Activated gamma-delta T cell treated with Interleukin-2 at 50 U/mL for 16 hours (primary cell): ENCODE measurements at regions not wholly inside any gene's neighbourhood (a gene's known extent, or its start where the extent isn't known, plus 50 kb on each side); places are given as distances from the start of the nearest gene placed in this dataset.
"Not testable (repeated sequence)": the region's sequence is repeated elsewhere in the genome, so short reads cannot be mapped to it uniquely, and the experiment has no call there.

Experiments
- DNase-seq: peaks from one replicate; pipeline ENCODE4 v3.0.0-alpha.2; 2020

GRCh38 chr2:224174521-224174920, 135.4 kb upstream of the SERPINE2 start:
- DNase-seq, result no peak

GRCh38 chr2:224173933-224174332, 134.8 kb upstream of the SERPINE2 start:
- no peak for DNase-seq

- no peak for DNase-seq
These were observed 134.1 kb upstream of the SERPINE2 start for GRCh38 chr2:224173210-224173609.

GRCh38 chr2:224171226-224171625, 132.1 kb upstream of the SERPINE2 start:
- no peak for DNase-seq

- no peak for DNase-seq
These were observed 130.8 kb upstream of the SERPINE2 start for GRCh38 chr2:224169847-224170246.

- DNase-seq, result not testable (repeated sequence)
These were observed 128.7 kb upstream of the SERPINE2 start for GRCh38 chr2:224167781-224168180.

- no peak for DNase-seq
These were observed 127.6 kb upstream of the SERPINE2 start for GRCh38 chr2:224166654-224167053.

- no peak for DNase-seq
These were observed 126.8 kb upstream of the SERPINE2 start for GRCh38 chr2:224165901-224166319.

- no peak for DNase-seq
These were observed 124.7 kb upstream of the SERPINE2 start for GRCh38 chr2:224163566-224164307.

- DNase-seq, result no peak
These were observed 123.0 kb upstream of the SERPINE2 start for GRCh38 chr2:224162122-224162521.

GRCh38 chr2:224161712-224162111, 122.6 kb upstream of the SERPINE2 start:
- DNase-seq, result no peak

GRCh38 chr2:224160917-224161316, 121.8 kb upstream of the SERPINE2 start:
- DNase-seq, result no peak

- DNase-seq, result no peak
These were observed 120.4 kb upstream of the SERPINE2 start for GRCh38 chr2:224159345-224159928.

- DNase-seq, result no peak
These were observed 119.7 kb upstream of the SERPINE2 start for GRCh38 chr2:224158831-224159230.

GRCh38 chr2:224158061-224158460, 119.0 kb upstream of the SERPINE2 start:
- no peak for DNase-seq

- DNase-seq, result no peak
These were observed 118.6 kb upstream of the SERPINE2 start for GRCh38 chr2:224157655-224158054.

GRCh38 chr2:224156436-224156835, 117.3 kb upstream of the SERPINE2 start:
- no peak for DNase-seq

- DNase-seq, result no peak
These were observed 116.8 kb upstream of the SERPINE2 start for GRCh38 chr2:224155896-224156295.

- DNase-seq, result no peak
These were observed 116.3 kb upstream of the SERPINE2 start for GRCh38 chr2:224155371-224155770.

GRCh38 chr2:224151680-224152310, 112.7 kb upstream of the SERPINE2 start:
- no peak for DNase-seq

- no peak for DNase-seq
These were observed 112.1 kb upstream of the SERPINE2 start for GRCh38 chr2:224151161-224151560.

- DNase-seq, result not testable (repeated sequence)
These were observed 109.0 kb upstream of the SERPINE2 start for GRCh38 chr2:224148058-224148457.

- no peak for DNase-seq
These were observed 108.1 kb upstream of the SERPINE2 start for GRCh38 chr2:224147174-224147573.
